Mesendoderm (in vitro differentiated cells): ENCODE measurements at regions not wholly inside any gene's neighbourhood (a gene's known extent, or its start where the extent isn't known, plus 50 kb on each side); places are given as distances from the start of the nearest gene placed in this dataset.

Experiments
- DNase-seq: peaks from one replicate; pipeline ENCODE4 v3.0.0; 2013
- H2AK5ac ChIP-seq: 2 replicates; pipeline ENCODE4 v1.6.1; 2013; ENCODE audit warnings: low read length, inconsistent platforms
- H2BK120ac ChIP-seq: 2 replicates; pipeline ENCODE4 v1.6.1; 2013; ENCODE audit warnings: low read depth, mild to moderate bottlenecking, low read length, moderate library complexity, mixed read lengths
- H2BK15ac ChIP-seq: replicated peaks from 2 replicates; pipeline ENCODE4 v1.6.1; 2013; ENCODE audit warnings: low read depth, mild to moderate bottlenecking, moderate library complexity
- H2BK5ac ChIP-seq: 2 replicates; pipeline ENCODE4 v1.6.1; 2013; ENCODE audit warnings: low read length, inconsistent platforms
- H3K18ac ChIP-seq: 2 replicates; pipeline ENCODE4 v1.6.1; 2013; ENCODE audit warnings: mild to moderate bottlenecking, low read length, mixed read lengths
- H3K23ac ChIP-seq: one replicate; pipeline ENCODE4 v1.6.1; 2013; ENCODE audit warnings: low read length
- H3K27ac ChIP-seq: 2 replicates; pipeline ENCODE4 v1.5.1; 2013; ENCODE audit warnings: low read depth, mild to moderate bottlenecking, inconsistent platforms, low read length, moderate library complexity
- H3K27me3 ChIP-seq: 2 replicates; pipeline ENCODE4 v1.6.1; 2013; ENCODE audit warnings: low read length, control low read depth, mild to moderate bottlenecking, inconsistent platforms; ENCODE audit not compliant: insufficient read depth, poor library complexity
- H3K36me3 ChIP-seq: 2 replicates; pipeline ENCODE4 v1.6.1; 2013; ENCODE audit warnings: low read length, inconsistent platforms; ENCODE audit not compliant: control insufficient read depth, insufficient read depth
- H3K4ac ChIP-seq: one replicate; pipeline ENCODE4 v1.6.1; 2013; ENCODE audit warnings: low read depth, mild to moderate bottlenecking, low read length, moderate library complexity
- H3K4me1 ChIP-seq: 2 replicates; pipeline ENCODE4 v1.6.1; 2013; ENCODE audit warnings: low read depth, low read length, inconsistent platforms; ENCODE audit not compliant: control insufficient read depth
- H3K4me2 ChIP-seq: 2 replicates; pipeline ENCODE4 v1.6.1; 2013; ENCODE audit warnings: low read length
- H3K4me3 ChIP-seq: 2 replicates; pipeline ENCODE4 v1.5.1; 2013; ENCODE audit warnings: mild to moderate bottlenecking, low read length
- H3K56ac ChIP-seq: one replicate; pipeline ENCODE4 v1.6.1; 2013; ENCODE audit warnings: low read length
- H3K79me1 ChIP-seq: 2 replicates; pipeline ENCODE4 v1.6.1; 2013; ENCODE audit warnings: low read length, inconsistent platforms
- H3K79me2 ChIP-seq: 2 replicates; pipeline ENCODE4 v1.6.1; 2013; ENCODE audit warnings: mild to moderate bottlenecking, low read length; ENCODE audit not compliant: control insufficient read depth, insufficient read depth
- H3K9ac ChIP-seq: 2 replicates; pipeline ENCODE4 v1.6.1; 2013; ENCODE audit warnings: low read length, inconsistent platforms
- H4K5ac ChIP-seq: one replicate; pipeline ENCODE4 v1.6.1; 2013; ENCODE audit warnings: low read length
- H4K8ac ChIP-seq: one replicate; pipeline ENCODE4 v1.6.1; 2013; ENCODE audit warnings: low read depth, mild to moderate bottlenecking, control low read depth, low read length, moderate library complexity
- WGBS: extraction: QIAGEN DNeasy Blood & Tissue Kit; methylation state at CpG from one replicate; pipeline ENCODE4 v1.1.7; 2013; ENCODE audit warnings: low lambda C conversion rate, missing lambda C conversion rate; ENCODE audit not compliant: insufficient coverage; ENCODE audit errors: extremely low coverage; 5-methylcytosine and 5-hydroxymethylcytosine counted together

DNA sequence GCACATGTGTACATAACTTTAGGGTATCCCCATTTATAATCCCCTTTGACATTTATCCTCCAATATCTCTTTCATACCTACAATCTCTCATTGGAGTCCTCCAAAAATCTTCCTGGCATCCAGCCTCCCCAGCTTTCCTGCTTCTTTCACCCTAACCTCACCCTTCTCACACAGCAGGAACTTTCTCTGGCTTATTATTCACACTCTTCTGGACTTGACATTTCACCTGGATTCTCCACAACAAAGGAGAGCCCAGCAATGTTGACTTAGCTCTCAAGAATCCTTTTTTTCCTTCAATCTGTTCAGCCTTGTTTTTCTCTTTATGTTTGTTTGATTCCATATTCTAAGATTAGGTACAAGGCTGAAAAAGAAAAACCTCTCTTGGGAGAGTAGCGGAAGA, 783.6 kb upstream of the ACVR2A start:
- WGBS = no CpG with 5 or more reads among the region's 1 CpG
- no peak overlapping the region for H3K18ac ChIP-seq
- H2BK15ac ChIP-seq = no peak overlapping the region
- no peak overlapping the region for H3K4me3 ChIP-seq
- no peak for DNase-seq
- no peak overlapping the region for H4K5ac ChIP-seq
- H3K27ac ChIP-seq = no peak overlapping the region
- no peaks in the 10 kb centered on the region for H3K36me3 ChIP-seq
- H3K4ac ChIP-seq = no peak overlapping the region
- no peaks in the 10 kb centered on the region for H3K27me3 ChIP-seq
- H3K23ac ChIP-seq = no peak overlapping the region
- no peaks in the 10 kb centered on the region for H3K79me2 ChIP-seq
- H3K56ac ChIP-seq = no peak overlapping the region
- H3K4me2 ChIP-seq = no peak overlapping the region
- no peaks in the 10 kb centered on the region for H3K79me1 ChIP-seq
- no peak overlapping the region for H4K8ac ChIP-seq
- no peak overlapping the region for H2BK120ac ChIP-seq
- H2BK5ac ChIP-seq = no peak overlapping the region
- no peaks in the 10 kb centered on the region for H3K4me1 ChIP-seq
- no peak overlapping the region for H2AK5ac ChIP-seq
- H3K9ac ChIP-seq = no peak overlapping the region

DNA sequence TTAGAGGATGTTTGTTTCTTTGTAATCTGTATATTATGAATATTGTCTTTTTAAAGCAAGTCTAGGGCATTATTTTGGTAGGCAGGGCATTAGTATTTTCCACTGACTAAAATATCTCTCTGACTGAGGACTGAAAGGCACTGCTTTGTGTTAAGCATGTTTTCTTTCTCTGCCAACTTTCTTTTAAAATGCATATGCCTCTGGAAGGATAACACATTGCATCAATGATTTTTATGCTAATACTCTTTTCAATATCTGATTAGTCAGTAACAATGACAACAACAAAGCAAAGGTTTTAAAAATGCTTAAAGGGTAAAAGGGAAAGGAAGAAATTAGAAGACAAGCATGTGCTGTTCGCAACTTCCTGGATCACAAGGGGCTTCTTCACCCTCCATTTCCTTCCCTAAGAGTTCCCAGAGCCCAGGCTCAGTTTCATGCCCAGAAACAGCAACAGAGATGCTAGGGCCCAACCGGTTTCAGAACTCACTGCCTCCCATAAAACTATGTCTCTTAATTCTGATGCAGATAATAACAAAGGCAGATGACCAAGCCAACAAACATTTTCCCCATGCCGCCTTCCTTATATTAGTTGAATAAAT, 786.8 kb upstream of the ACVR2A start:
- Histone ChIP-seq H2AK5ac (no peak overlapping the region), H3K27ac (no peak overlapping the region), H3K56ac (no peak overlapping the region), H3K23ac (no peak overlapping the region), H3K4me1 (no peaks in the 10 kb centered on the region), H3K79me2 (no peaks in the 10 kb centered on the region), H3K18ac (no peak overlapping the region), H2BK15ac (no peak overlapping the region), H3K9ac (no peak overlapping the region), H3K36me3 (no peaks in the 10 kb centered on the region), H2BK120ac (no peak overlapping the region), H3K79me1 (no peaks in the 10 kb centered on the region), H3K4me3 (no peak overlapping the region), H2BK5ac (no peak overlapping the region), H3K27me3 (no peaks in the 10 kb centered on the region), H4K5ac (no peak overlapping the region), H3K4ac (no peak overlapping the region), H3K4me2 (no peak overlapping the region), H4K8ac (no peak overlapping the region)
- no CpG with 5 or more reads among the region's 3 CpGs for WGBS
- no peak for DNase-seq

DNA sequence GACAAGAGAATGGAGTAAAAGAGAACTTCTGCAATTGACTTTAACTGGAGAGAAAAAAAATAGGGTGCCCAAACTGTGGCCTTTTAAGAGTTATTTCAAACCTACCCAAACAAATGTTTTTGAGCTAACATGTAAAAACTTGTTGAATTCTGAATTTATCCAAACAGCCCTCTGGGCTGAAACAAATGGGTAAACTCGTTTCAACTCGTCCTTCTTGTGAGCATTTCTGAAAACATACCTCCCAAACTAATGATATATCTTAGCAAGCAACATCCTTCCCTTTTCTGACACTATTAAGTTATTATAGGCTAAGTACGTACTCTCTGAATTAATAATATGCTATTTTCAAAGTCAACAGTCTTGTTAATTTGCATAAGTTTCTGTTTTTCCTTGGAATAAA, 793.0 kb upstream of the ACVR2A start:
- Histone ChIP-seq H2BK15ac (no peak overlapping the region), H4K5ac (no peak overlapping the region), H4K8ac (no peak overlapping the region), H2AK5ac (no peak overlapping the region), H3K79me1 (no peaks in the 10 kb centered on the region), H3K79me2 (no peaks in the 10 kb centered on the region), H3K4me2 (no peak overlapping the region), H3K27ac (no peak overlapping the region), H3K18ac (no peak overlapping the region), H2BK120ac (no peak overlapping the region), H3K9ac (no peak overlapping the region), H2BK5ac (no peak overlapping the region), H3K27me3 (no peaks in the 10 kb centered on the region), H3K4me1 (no peaks in the 10 kb centered on the region), H3K4ac (no peak overlapping the region), H3K23ac (no peak overlapping the region), H3K56ac (no peak overlapping the region), H3K4me3 (no peak overlapping the region), H3K36me3 (no peaks in the 10 kb centered on the region)
- no peak for DNase-seq
- WGBS = no CpG with 5 or more reads among the region's 3 CpGs

DNA sequence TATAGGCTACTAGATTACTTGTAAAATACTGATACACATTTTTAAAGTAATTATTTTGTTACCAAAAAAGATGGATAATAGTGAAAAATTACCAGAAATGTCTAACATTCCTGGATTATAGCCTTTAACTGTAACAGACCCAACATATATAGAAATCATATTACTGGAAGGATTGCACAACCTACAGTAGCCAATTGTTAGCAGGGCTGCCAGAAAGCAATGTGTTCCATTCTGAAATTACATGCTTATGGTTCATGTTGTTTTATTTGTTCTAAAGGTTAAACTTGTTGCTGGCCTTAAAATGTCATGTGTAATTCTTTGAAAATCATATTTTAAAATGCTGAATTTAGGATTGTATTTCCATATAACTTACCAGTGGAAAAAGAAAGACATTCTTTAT, 793.6 kb upstream of the ACVR2A start:
- H3K27ac ChIP-seq = no peak overlapping the region

DNA sequence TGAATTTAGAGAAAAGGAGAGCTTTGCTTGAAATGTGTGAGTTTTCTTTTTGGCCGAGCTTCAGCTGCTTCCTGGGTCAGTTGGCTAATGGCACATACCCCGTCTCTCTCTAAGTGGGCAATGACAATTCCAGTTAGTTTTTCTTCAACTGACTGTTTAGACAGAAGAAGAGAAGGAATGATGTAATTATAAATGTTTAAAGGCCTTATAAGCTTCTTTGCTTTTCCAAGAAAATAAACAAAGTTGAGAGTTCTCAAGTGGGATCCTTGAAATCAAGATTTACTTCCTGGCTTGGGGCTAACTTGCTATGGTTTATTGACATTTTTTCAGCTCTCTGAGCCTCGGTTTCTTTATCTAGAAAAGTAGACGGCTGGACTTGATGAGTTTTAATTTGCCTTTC, 794.9 kb upstream of the ACVR2A start:
- H3K79me1 ChIP-seq = no peaks in the 10 kb centered on the region
- H3K56ac ChIP-seq = no peak overlapping the region
- peaks cover 2% of the 10 kb centered on the region for H3K4me1 ChIP-seq
- no peaks in the 10 kb centered on the region for H3K36me3 ChIP-seq
- H3K4me3 ChIP-seq = no peak overlapping the region
- H2BK5ac ChIP-seq = no peak overlapping the region
- no peak for DNase-seq
- no peak overlapping the region for H2AK5ac ChIP-seq
- H3K79me2 ChIP-seq = no peaks in the 10 kb centered on the region
- no peak overlapping the region for H4K5ac ChIP-seq
- H3K18ac ChIP-seq = no peak overlapping the region
- no peak overlapping the region for H3K27ac ChIP-seq
- no peak overlapping the region for H2BK15ac ChIP-seq
- H2BK120ac ChIP-seq = no peak overlapping the region
- no peak overlapping the region for H3K23ac ChIP-seq
- no CpG with 5 or more reads among the region's 4 CpGs for WGBS
- H3K4me2 ChIP-seq = no peak overlapping the region
- no peak overlapping the region for H3K9ac ChIP-seq
- no peak overlapping the region for H3K4ac ChIP-seq
- H4K8ac ChIP-seq = no peak overlapping the region
- H3K27me3 ChIP-seq = no peaks in the 10 kb centered on the region

More for the DNA sequence above, 793.6 kb upstream of the ACVR2A start:
- H2BK15ac ChIP-seq = no peak overlapping the region
- H3K79me1 ChIP-seq = no peaks in the 10 kb centered on the region
- H3K9ac ChIP-seq = no peak overlapping the region
- no peak overlapping the region for H4K8ac ChIP-seq
- no peak for DNase-seq
- H3K27me3 ChIP-seq = no peaks in the 10 kb centered on the region
- no peak overlapping the region for H3K4me2 ChIP-seq
- no peak overlapping the region for H3K23ac ChIP-seq
- no peaks in the 10 kb centered on the region for H3K4me1 ChIP-seq
- H3K79me2 ChIP-seq = no peaks in the 10 kb centered on the region
- H2BK120ac ChIP-seq = no peak overlapping the region
- H4K5ac ChIP-seq = no peak overlapping the region
- no peak overlapping the region for H3K56ac ChIP-seq
- H3K4ac ChIP-seq = no peak overlapping the region
- H3K18ac ChIP-seq = no peak overlapping the region
- no peak overlapping the region for H2AK5ac ChIP-seq
- no peaks in the 10 kb centered on the region for H3K36me3 ChIP-seq
- no peak overlapping the region for H3K4me3 ChIP-seq
- no peak overlapping the region for H2BK5ac ChIP-seq

DNA sequence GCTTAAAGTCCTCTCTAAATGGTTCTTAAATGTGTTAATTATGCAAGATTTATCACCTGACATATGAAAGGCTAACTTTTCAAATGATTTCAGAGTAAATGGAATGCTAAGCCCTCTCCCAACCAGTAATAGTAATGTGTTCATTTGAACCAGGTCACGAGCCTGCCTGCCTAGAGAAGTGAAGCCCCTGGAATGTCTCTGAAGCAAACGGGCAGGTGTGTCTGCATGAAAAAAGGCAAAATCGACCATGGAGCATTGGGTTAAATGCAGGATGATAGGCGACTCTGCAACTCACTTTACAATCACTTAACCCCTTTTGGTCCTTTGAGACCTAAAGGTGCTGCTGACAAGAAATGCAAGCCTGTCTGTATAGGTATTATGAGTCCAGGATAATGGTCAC, 798.4 kb upstream of the ACVR2A start:
- H2BK5ac ChIP-seq = no peak overlapping the region

More for the DNA sequence above, 798.4 kb upstream of the ACVR2A start:
- Histone ChIP-seq H3K56ac (no peak overlapping the region), H3K36me3 (no peaks in the 10 kb centered on the region), H4K8ac (no peak overlapping the region), H3K4ac (no peak overlapping the region), H3K4me2 (no peak overlapping the region), H4K5ac (no peak overlapping the region), H3K79me1 (no peaks in the 10 kb centered on the region), H2BK15ac (no peak overlapping the region), H3K23ac (no peak overlapping the region), H3K9ac (no peak overlapping the region), H3K27ac (no peak overlapping the region), H3K18ac (no peak overlapping the region), H3K4me1 (peaks cover 2% of the 10 kb centered on the region), H3K27me3 (no peaks in the 10 kb centered on the region), H3K4me3 (no peak overlapping the region), H3K79me2 (no peaks in the 10 kb centered on the region), H2AK5ac (no peak overlapping the region), H2BK120ac (no peak overlapping the region)
- DNase-seq = no peak
- no CpG with 5 or more reads among the region's 4 CpGs for WGBS
